HG03432 (cell line): ENCODE measurements at regions not wholly inside any gene's neighbourhood (a gene's known extent, or its start where the extent isn't known, plus 50 kb on each side); places are given as distances from the start of the nearest gene placed in this dataset.
"Not testable (repeated sequence)": the region's sequence is repeated elsewhere in the genome, so short reads cannot be mapped to it uniquely, and the experiment has no call there.

Experiments used
- ATAC-seq: cut with Tn5 transposase; IDR thresholded peaks from one replicate; pipeline ENCODE4 v1.9.1; 2021; ENCODE audit warnings: mild to moderate bottlenecking, moderate library complexity; ENCODE audit not compliant: unreplicated experiment

GRCh38 chr16:85270374-85270773 lies 158.1 kb upstream of the CIBAR2 start:
- no peak for ATAC-seq

GRCh38 chr16:85271198-85271597 lies 158.9 kb upstream of the CIBAR2 start:
- ATAC-seq, result no peak

- ATAC-seq, result no peak
These were observed 161.0 kb upstream of the CIBAR2 start for GRCh38 chr16:85273293-85273692.

- ATAC-seq, result no peak
These were observed 162.2 kb upstream of the CIBAR2 start for GRCh38 chr16:85274501-85274900.

- ATAC-seq, result no peak
These were observed 162.7 kb upstream of the CIBAR2 start for GRCh38 chr16:85274924-85275323.

GRCh38 chr16:85275533-85276249 lies 163.4 kb upstream of the CIBAR2 start:
- ATAC-seq, result no peak

- no peak for ATAC-seq
These were observed 164.0 kb upstream of the CIBAR2 start for GRCh38 chr16:85276258-85276657.

GRCh38 chr16:85276721-85277120 lies 164.4 kb upstream of the CIBAR2 start:
- ATAC-seq, result no peak

- no peak for ATAC-seq
These were observed 166.6 kb upstream of the CIBAR2 start for GRCh38 chr16:85278839-85279238.

GRCh38 chr16:85279402-85279801 lies 167.1 kb upstream of the CIBAR2 start:
- ATAC-seq, result no peak

- no peak for ATAC-seq
These were observed 167.7 kb upstream of the CIBAR2 start for GRCh38 chr16:85279825-85280545.

- ATAC-seq, result no peak
These were observed 168.9 kb upstream of the CIBAR2 start for GRCh38 chr16:85281181-85281580.

GRCh38 chr16:85282842-85283241 lies 170.6 kb upstream of the CIBAR2 start:
- no peak for ATAC-seq

GRCh38 chr16:85283305-85284050 lies 171.2 kb upstream of the CIBAR2 start:
- no peak for ATAC-seq

GRCh38 chr16:85284141-85284817 lies 172.0 kb upstream of the CIBAR2 start:
- ATAC-seq, result no peak

- ATAC-seq, result no peak
These were observed 173.4 kb upstream of the CIBAR2 start for GRCh38 chr16:85285681-85286065.

- no peak for ATAC-seq
These were observed 174.0 kb upstream of the CIBAR2 start for GRCh38 chr16:85286066-85286831.

- ATAC-seq, result no peak
These were observed 174.9 kb upstream of the CIBAR2 start for GRCh38 chr16:85286951-85287814.

- ATAC-seq, result not testable (repeated sequence)
These were observed 175.5 kb upstream of the CIBAR2 start for GRCh38 chr16:85287815-85288109.
